ENCODE measurements at regions not wholly inside any gene's neighbourhood (a gene's known extent, or its start where the extent isn't known, plus 50 kb on each side); places are given as distances from the start of the nearest gene placed in this dataset.

DNA sequence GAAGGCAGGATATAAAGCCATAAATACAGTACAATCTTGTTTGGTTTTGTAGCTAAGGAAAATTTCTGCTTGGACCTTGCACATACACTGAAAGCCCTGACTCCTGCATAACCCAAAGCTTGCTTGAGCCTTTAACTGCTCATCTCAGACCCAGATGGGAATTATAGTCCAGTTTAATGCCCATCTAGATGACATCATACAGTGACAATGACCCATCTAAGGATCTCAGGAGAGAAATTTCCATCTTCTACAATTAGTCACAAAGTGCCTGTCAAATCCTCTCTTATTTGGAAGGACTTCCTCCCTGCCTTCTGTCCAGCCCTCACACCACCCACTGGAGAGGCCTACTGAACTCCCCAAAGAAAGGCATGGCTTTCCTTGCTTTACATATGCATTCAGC is 69.3 kb downstream of the BTBD3 start:
- TF ChIP-seq POLR2A (IDR thresholded peaks at IDR 0.05), result no peak
- TF ChIP-seq CTCF (IDR thresholded peaks at IDR 0.05), result no peak
- TF ChIP-seq POLR2AphosphoS5 (IDR thresholded peaks at IDR 0.05; ENCODE audit: insufficient read depth in 1 of 2, low read depth in 1 of 2), result no peak

Measured in vagina (tissue), 2 donors.